ENCODE measurements at regions not wholly inside any gene's neighbourhood (a gene's known extent, or its start where the extent isn't known, plus 50 kb on each side); places are given as distances from the start of the nearest gene placed in this dataset.

DNA sequence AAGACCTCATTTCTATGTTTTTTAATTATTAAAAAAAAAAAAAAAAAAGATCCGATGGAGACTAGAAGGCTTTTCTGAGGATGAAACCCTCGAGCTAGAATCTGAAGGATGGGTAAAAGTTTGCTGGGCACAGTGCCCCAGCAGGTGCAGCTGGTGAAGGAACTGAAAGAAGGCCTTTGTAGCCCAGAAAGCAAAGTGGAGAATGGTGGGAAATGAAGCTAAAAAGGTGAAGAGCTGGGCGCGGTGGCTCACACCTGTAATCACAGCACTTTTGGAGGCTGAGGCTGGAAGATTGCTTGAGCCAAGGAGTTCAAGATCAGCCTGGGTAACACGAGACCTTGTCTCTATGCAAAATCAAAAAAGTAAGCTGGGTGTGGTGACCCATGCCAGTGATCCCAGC lies 50.3 kb upstream of the SEC14L1 start:
- intact Hi-C loops (cut with micrococcal nuclease; ENCODE audit: unreplicated experiment): no loop called here
- POLR2A ChIA-PET (ENCODE audit: unreplicated experiment): interaction anchor here (0.7 to 1.2 kb wide), 2 partner anchors 218 to 364 kb away, joined by 12 to 14 read pairs; partner anchors contain the start of genes JMJD6 and METTL23
- H3K27me3 ChIP-seq (ENCODE audit: insufficient read depth, low read depth): no peaks in the 10 kb centered on the region
- no peak for DNase-seq
- H3K79me2 ChIP-seq (ENCODE audit: low read depth): peaks cover 20% of the 10 kb centered on the region
- no peak overlapping the region for H2AFZ ChIP-seq
- H3K4me3 ChIP-seq: no peak overlapping the region
- TF ChIP-seq, protein P1, sequence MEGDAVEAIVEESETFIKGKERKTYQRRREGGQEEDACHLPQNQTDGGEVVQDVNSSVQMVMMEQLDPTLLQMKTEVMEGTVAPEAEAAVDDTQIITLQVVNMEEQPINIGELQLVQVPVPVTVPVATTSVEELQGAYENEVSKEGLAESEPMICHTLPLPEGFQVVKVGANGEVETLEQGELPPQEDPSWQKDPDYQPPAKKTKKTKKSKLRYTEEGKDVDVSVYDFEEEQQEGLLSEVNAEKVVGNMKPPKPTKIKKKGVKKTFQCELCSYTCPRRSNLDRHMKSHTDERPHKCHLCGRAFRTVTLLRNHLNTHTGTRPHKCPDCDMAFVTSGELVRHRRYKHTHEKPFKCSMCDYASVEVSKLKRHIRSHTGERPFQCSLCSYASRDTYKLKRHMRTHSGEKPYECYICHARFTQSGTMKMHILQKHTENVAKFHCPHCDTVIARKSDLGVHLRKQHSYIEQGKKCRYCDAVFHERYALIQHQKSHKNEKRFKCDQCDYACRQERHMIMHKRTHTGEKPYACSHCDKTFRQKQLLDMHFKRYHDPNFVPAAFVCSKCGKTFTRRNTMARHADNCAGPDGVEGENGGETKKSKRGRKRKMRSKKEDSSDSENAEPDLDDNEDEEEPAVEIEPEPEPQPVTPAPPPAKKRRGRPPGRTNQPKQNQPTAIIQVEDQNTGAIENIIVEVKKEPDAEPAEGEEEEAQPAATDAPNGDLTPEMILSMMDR (conservative IDR thresholded peaks at IDR 0.05): no peak
- no peak for TF ChIP-seq EZH2 (IDR thresholded peaks at IDR 0.05; ENCODE audit: low read depth)
- H3F3A ChIP-seq (ENCODE audit: insufficient read depth, low read depth): peaks cover 10% of the 10 kb centered on the region; the same call in 1 of the 2 replicates
- no peaks in the 10 kb centered on the region for H3K9me2 ChIP-seq (ENCODE audit: insufficient read depth)
- H4K20me1 ChIP-seq (ENCODE audit: insufficient read depth): no peaks in the 10 kb centered on the region
- H3K4me1 ChIP-seq (replicated peaks; ENCODE audit: insufficient read depth): peaks cover 4% of the 10 kb centered on the region; the same call in 1 of the 2 replicates
- CTCF ChIA-PET: interaction anchor here (0.7 kb wide), 1 partner anchor 33 kb away, joined by 8 read pairs; no protein-coding TSS in a partner anchor
- H3K4me2 ChIP-seq: no peak overlapping the region
- BruUV-seq (replicated peaks): no TSS peak
- H3K27ac ChIP-seq: no peak overlapping the region
- H3K36me3 ChIP-seq (ENCODE audit: low read depth): peaks cover 4% of the 10 kb centered on the region; the same call in 1 of the 2 replicates
- no peaks in the 10 kb centered on the region for H3K9me3 ChIP-seq (ENCODE audit: insufficient read depth, low read depth)

Small RNA genes lying in the stretch of these regions (microRNA-seq; reads per million reads assigned to microRNA genes)
- 42.4 reads per million, percentile 41 among the genes with 10 or more reads in this experiment for gene MIR6516 (ENCODE audit: borderline number of aligned reads, borderline replicate concordance)
